Colon (tissue), 2 donors: ENCODE measurements at regions not wholly inside any gene's neighbourhood (a gene's known extent, or its start where the extent isn't known, plus 50 kb on each side); places are given as distances from the start of the nearest gene placed in this dataset.

Experiments
- FAIRE-seq: peaks from 2 replicates; lab custom pipeline; 2012; peaks lifted over from hg19 to GRCh38; lab: Jason Lieb, UNC
- donor health status: control.
- donor health status: control.

DNA sequence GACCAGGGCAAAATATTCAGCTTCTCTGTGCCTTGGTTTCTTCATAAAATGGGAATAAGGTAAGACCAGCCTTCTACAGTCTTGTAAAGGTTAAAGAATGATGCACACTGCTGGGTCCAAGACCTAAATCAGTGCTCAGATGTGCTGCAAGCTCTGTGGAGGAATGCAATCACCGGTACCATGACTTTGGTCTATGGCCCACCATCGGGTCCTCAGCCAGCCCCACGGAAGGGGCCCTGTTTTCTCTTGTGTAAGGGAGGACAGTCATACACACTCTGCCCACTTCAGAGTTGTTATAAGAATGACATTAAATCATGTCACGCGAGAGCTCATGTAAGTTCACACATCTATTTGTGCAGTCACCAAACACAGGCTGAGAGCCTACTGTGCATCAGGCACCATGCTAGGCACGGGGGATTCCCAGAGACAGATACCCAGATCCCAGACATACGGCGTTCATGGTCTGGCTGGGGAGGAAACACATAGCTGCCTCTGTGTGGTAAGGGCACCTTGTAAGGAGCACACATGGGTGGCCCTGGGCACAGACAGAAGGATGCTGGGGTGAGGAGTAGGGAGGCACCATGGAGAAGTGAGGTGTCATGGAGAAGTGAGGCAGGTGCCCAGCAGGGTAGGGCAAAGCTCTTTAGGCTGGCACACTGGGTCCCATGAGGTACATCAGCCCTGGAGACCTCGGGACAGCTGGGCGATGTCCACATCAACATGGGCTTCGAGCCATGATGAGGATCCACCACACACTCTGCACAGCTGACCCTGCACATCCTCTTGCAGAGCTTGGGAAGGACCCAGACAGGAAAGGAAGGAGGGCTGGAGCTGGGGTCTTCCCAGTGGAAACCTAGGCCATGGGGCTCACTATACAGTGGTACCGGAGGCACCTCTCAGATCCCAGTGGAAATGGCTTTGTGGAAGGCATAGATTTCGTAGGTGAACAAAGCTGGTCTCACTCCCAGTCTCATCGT is 190.4 kb upstream of the DIO3 start:
- FAIRE-seq: no peak

DNA sequence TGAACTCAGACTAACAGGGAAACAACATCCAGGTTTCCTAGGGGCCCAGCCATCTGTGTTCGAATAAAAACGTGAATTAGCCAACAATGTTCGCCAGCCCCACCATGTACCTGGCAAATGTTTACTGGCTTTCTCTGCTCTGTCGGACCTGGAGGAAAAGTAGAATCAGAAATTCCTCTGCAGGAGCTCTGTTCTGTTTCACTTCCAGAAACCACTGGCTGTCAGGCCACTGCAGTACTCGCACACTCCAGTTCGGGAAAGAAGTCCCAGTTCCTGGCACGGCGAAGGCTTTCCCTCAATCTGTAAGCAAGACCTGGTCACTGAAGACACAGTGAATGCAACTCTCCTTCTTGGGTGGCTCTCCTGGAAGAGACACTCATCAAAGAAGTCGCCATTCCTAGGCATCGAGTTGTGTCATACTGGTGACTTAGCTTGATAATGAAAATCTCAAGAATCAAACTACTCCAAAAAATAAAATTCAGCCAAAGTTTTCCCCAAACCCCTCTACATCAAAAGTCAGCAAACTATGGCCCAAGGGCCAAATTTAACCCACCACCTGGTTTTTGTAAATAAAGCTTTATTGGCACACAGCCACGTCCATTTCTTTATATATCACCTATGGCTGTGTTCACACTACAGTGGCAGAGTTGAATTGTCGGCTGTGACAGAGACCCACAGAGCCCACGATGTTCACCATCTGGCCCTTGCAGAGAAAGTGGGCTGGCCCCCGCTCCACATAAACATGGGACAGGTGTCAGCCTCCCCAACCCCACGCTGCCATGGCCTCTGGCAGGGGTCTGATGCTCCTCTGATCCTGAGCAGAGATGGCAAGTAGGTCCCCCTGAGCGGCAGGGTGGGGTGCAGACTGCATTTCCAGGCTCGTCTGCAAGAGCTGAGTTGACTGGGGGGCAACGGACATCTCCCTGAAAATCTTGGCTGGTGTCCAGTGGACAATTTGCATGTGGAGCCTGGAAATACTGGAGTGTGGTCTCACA is 189.2 kb upstream of the DIO3 start:
- FAIRE-seq: no peak

DNA sequence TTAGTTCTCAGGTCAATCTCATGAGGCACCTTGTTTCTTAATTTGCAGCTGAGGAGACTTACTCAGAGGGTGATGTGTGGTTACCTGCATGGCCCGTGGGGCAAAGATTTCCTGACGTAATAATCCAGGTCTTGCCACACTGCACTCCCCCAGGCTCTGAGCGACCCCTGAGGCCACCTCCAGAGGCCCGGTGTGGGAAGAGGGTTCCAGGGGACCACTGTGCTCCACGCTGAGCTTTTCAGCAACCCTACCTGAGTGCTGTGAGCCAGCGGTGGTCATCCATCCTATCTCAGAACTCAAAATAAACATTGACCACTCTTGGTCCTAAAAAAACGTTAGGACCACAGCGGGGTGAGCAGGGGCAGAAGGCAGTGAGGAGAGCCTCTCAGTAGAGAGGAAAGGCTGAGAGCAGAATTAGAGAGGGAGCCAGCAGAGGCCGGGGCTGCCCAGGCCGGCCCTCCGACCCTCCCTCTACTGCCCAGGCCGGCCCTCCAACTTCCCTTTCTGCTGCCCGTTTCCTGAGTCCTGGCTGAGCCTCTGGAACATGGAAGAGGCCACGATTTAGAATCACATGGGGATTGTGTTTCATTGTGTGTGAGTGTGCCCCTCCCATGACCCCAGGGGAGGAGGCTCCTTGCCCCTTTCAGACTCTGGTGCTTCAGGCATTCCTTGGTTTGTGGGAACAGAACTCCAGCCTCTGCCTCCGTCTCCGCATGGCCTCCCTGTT is 188.2 kb upstream of the DIO3 start:
- FAIRE-seq: no peak

DNA sequence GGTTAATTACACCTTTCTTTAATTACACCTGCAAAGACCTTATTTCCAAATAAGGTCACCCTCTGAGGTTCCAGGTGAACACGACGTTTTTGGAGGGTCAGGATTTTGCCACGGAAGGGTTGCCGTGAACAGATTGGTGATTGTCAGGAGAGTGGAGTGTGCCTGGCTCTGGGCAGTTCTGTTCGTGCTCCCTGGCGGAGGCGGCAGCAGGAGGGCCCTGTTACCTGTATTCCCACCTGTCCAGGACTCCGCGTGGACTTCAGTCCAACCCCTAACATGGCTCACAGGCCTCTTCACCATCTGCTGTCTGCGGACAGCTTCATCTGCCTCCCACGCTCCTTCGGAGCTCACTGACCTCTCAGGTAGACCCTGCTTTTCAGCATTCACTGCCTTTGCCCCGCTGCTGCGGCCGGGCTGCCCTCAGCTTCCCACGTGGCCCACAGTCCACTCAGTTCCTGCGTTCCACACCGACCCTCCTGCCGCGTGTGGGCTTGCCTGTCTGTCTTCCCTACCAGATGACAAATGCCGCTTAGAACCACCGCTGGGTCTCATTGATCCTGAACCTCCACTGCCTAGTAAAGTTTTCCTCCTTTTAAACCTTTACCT is 187.5 kb upstream of the DIO3 start:
- no peak for FAIRE-seq

DNA sequence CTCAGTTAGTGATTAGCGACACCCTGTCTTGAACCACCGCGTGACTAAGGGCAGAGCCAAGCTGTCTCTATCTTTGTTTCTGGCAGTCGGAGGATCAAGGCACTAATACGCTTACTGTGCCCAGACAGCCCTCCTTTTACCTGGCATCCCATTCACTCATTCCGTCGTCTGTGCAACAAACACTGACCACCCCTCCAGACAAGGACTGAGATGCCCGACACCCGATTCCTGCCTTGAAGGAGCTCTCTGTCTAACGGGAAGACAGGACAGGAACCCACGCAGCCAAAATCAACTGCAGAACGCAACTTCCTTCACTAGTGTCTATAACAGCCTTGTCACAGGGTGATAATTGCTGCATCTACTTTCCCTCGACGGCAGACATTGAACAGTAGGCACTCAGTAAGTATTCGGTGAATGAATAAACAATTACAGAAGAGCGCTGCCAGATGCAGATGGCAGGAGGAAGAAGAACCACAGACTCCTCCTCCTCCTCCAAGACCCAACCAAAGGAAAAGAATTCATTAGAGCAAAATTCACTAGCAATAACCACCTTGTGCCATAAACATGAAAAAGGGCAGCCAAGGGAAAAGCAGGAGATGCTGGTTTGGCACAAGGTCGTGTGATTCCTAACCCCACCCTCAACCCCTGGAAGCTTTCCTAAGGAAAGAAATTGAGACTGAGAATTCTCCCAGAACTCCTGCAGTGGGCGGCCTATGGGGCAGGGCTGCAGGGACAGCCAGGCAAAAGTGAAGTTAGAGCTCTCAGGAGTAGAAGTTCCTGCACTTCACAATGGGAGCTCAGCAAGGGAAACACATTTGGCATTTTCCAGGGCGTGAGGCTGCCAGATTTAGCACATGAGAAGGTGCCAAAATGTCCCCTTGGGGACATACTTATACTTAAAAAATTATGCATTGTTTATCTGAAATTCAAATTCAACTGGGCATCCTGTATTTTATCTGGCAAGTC is 186.6 kb upstream of the DIO3 start:
- no peak for FAIRE-seq

DNA sequence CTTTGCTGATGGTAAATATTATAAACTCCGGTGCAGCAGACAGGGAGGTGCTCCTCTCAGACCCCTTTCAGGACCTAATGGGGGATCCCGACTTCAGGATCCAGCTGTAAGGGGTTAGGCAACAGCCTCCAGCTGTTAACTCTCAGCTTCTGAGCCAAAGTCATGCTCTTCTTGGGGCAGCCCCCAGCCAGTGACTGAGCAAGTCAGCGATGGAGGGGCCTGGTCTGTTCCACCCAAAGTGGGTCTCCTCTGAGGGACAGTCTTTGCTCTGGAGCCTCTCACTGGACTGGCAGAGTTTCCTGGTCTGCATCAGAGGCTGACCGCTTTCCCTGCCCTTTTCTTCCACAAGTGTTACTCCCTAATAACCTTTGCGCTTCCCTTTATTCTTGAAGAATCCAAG is 184.2 kb upstream of the DIO3 start:
- no peak for FAIRE-seq

DNA sequence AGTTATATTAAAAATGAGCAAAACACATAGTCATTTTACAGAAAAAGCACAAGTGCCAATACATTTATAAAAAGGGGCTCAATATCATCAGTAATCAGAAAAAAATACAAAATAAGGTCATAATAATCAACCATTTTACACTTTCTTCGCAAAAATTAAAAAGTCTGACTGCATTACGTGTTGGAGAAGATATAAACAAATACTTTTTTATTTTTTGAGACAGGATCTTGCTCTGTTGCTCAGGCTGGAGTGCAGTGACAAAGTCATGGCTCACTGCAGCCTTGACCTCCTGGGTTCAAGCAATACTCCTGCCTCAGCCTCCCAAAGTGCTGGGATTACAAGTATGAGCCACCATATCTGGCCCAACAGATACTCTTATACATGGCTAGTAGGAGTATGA is 181.5 kb upstream of the DIO3 start:
- FAIRE-seq: no peak

DNA sequence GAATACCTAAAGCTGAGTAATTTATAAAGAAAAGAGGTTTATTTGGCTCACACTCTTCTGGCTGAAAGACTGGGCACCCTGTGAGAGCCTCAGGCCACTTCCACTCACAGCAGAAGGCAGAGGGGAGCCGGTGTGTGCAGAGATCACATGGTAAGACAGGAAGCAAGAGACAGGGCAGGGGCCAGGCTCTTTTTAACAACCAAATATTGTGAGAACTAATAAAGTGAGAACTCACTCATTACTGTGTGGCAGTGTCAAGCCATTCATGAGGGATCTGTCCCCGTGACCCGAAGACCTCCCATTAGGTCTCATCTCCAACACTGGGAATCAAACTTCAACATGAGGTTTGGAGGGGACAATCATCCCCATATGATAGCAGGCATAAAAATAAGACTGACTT is 180.8 kb upstream of the DIO3 start:
- no peak for FAIRE-seq

DNA sequence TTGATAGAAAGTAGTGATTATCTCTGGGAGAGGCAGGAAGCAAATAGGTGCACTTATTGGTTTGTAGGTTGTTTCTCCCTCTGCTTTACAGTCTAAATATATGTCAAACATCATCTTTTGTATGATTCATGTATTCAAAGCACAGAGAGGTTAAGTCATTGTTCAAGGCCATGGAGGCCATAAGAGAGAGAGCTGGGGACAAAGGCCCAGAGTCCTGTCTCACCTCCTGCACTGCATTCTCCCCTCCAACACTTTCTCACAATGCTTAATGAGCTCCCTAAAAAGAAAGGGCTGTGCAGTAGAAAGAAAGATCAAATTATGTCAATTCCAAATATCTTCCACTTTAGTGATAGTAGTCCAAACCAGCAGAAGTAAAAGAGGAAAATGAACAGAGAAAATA is 180.4 kb upstream of the DIO3 start:
- no peak for FAIRE-seq

DNA sequence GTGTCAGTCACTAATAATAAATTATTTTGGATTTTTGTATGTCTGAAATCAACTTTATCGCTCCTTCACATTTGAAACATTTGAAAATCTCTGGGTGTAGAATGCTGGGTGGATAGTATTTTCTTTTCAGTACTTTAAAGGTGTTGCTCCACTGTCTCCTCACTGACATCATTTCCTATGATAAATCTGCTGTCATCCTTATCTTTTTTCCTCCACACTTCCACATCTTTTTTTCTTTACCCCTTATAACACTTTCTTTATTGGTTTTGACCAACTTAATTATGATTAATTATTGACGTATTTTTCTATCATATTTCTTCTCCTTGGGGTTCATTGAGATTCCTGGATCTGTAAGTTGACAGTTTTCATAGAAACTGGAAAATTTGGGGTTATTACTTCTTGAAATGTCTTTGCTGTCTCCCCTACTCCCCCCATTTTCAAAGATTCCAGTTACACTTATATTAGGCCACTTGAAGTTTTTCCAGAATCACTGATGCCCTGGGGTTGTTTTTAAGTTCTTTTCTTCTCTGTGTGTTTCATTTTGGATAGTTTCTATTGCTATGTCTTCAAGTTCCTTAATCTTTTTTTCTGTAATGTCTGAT is 177.5 kb upstream of the DIO3 start:
- no peak for FAIRE-seq

DNA sequence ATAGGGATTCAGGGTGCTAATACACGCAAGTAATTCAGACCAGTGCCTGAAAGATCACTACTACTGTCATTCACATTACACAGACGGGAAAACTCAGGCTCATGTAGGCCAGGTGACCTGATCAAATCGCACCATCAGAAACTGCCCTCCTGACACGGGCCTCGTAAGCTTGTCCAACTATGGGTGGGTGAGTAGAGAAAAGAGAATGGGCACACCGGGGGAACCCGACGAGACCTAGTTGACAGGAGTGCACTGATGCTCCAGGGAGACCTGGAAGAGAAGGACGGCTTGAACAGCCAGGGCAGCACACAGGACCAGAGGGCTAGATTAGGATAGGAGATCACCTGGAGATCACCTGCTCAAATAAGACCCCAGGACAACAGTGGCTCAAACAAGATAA is 166.9 kb upstream of the DIO3 start:
- no peak for FAIRE-seq

DNA sequence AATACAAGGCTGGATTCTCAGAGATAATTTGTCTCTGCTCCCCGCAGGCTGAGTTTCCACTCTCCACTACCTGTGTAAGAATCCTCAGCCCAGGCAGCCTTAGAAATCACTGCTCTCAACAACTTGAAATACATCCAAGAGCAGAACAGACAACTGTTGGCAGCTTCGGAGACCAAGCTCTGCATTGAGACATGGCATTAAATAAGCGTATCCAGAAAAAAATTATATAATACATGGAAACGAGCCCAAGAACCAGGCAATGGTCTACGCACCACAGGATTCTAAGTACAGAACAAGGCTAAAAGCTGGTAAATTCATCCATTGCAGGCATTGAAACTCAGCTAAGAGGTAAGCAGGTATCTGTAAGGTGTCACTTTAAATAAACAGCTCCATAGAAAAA is 165.5 kb upstream of the DIO3 start:
- no peak for FAIRE-seq

DNA sequence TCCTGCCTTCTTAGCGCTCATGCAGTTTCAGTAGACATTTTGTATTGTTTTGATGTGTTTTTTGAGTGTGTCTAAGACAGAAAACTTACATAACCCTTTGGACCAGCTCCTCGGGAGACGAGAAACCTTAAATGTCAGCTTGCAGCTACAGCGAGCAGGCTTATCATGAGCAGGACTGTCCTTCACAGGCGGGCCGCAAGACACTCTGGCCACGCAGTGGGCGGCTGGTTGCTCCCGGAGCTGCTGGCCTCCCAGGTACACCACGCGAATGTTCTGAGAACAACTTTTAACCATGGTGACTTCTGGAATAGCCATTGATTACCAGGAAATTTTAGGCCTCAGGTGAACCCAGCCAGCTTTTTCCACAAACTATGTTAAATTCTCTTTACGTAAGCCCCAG is 164.1 kb upstream of the DIO3 start:
- no peak for FAIRE-seq

DNA sequence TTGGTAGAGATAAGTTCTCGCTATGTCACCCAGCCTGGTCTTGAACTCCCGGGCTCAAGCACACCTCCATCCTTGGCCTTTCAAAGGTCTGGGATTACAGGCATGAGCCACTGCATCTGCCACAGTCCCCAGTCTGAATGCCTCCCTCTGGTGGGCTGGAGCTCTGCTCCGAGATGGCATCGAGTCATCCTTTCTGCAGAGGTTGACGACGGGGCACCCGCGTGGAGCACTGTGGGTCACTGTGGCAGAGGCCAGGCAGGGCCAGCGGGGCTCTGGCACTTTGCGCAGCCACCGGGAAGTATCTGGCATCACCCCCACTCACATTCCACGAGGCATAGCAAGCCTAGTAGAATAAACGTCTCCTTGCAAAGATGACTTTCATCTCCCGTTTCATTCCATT is 163.3 kb upstream of the DIO3 start:
- no peak for FAIRE-seq

DNA sequence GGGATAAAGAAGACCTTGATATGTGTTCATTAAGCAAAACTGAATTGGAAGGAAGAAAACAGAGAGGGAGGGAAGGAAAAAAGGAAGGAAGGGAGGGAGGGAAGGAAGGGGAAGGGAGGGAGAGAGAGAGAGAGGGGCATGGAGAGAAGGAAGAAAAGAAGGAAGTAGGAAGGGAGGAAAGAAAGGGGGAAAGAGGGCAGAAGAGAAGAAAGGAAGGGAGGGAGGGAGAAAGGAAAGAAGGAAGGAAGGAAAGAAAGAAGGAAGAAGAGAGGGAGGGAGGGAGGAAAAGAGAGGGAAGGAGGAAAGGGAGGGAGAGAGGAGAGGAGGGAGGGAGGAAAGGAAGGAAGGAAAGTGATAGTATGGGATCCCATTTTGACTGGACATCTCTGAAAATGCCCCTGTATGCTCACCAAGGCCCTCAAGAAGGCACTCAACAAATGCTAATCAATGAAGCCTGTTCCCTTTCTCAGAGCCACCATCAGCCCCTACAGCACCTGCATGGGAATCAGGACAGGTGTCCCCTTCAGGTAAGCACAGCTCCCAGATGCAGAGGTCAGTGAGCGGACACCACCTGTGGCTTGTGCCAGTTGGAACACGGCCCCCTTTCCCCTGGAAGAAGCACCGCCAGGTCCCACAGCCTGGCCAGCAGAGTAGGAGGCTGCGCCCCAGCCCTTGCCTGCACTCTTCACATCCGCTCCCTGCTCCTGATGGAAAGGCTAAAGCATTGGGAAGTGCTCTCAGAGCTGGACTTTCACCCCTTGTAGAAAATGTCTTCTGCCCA is 161.4 kb upstream of the DIO3 start:
- FAIRE-seq: no peak

DNA sequence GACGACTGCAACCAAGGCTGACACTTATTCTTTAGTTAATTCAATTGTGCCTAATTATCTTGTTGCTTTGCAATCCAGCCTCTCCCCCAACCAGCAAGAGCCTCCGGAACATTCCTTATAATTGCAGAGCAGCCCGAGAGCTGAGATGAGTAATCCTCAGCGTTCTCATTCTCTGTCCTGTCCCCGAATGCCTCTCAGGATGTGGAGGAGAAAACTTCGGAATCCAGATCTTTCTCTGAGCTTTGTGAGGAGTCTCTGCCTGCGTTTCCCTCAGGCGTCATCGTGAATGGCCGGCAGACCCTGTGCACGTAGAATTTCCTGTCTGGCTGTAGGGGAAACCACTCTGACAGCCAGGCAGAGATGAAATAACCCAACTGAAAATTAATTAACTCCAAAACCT is 160.5 kb upstream of the DIO3 start:
- no peak for FAIRE-seq

DNA sequence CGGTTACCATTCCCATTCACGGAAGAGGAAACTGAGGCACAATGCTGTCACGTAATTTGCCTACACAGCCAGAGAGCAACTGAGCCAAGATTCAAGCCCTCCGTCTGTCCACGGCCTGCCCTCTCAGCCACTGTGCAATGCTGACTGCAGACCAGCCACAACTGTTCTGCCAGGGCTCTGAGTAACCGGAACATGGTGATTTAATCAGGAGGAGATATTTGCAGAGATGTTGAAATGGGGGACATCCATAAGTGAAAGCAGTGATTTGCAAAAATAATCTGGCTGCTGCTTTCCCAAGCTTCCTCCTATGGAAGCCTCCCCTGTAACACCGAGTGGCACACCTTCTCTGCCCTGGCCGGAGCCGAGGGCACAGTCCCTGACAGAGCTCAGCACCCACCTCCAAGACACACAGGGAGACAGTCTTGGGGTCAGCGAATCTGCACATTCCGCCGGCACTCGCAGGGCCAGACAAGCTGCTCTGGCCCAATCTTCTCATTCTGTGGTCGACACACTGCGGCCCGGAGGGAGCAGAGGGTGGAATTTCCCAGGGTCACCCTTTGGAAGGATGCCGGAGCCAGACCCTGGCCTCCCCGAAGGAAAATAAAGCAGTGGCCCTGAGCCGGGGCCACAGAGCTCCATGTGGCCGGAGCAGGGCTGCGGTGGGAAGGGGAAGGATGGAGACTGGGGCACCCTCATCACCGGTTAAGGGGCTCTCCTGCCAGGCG is 158.2 kb upstream of the DIO3 start:
- FAIRE-seq: no peak

DNA sequence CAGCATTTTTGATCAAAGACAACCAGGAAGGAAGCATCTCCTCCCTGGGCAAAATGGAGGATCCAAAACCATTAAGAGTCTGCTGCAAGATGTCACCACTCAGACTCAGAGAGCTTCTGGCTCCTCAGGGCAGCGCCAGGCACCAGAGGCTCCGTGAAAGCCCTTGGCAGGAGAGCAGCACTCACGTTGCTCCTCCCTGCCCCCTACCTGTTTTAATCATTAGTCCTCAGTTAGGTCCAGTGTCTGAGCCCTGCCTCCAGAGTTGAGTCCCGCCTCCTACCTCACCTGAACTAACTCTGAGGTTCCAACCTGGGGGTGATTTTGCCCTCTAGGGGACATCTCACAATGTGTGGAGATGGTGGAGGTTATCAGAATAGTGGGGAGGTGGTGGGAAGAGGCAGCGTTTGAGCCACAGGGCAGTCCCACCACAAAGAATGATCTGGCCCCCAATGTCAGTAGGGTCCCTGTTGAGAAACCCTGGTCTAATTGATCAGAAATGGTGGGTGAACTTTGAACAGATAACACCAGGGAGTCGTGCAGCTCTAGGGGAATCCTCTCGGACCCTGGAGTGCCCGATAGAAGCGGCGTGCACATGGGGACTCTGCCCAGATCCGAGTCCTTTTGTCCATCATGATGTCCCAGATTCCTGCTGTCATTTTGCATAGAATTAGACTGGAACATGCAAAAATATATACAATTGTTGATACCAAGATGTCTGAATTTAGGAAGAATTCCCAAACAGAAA is 156.7 kb upstream of the DIO3 start:
- no peak for FAIRE-seq
